ENCODE measurements at regions not wholly inside any gene's neighbourhood (a gene's known extent, or its start where the extent isn't known, plus 50 kb on each side); places are given as distances from the start of the nearest gene placed in this dataset.
"Not testable (repeated sequence)": the region's sequence is repeated elsewhere in the genome, so short reads cannot be mapped to it uniquely, and the experiment has no call there.

- no peak for FAIRE-seq
These were observed 282.8 kb upstream of the SGK1 start for GRCh38 chr6:134600671-134601070.

DNA sequence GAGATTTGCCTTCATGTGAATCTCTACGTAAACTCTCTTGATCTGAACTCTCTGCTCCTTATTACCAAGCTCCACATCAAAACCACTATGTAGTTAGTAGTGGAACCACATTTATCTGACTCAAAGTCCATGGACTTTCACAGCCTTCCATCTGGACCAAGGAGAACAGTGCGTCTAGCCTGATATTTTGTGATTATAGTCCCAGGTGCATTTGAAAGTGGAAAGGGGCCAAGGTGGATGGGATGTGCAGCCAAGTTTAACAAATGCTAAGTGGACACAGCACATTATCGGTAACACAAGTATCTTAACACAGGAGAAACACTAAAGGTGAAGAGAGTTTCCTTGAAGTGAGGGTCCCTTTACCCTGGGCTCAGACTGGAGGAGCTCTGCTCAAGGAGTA, 281.2 kb upstream of the SGK1 start:
- FAIRE-seq = no peak

GRCh38 chr6:134596191-134596590, 278.3 kb upstream of the SGK1 start:
- FAIRE-seq = no peak

GRCh38 chr6:134594881-134595280, 277.0 kb upstream of the SGK1 start:
- no peak for FAIRE-seq

DNA sequence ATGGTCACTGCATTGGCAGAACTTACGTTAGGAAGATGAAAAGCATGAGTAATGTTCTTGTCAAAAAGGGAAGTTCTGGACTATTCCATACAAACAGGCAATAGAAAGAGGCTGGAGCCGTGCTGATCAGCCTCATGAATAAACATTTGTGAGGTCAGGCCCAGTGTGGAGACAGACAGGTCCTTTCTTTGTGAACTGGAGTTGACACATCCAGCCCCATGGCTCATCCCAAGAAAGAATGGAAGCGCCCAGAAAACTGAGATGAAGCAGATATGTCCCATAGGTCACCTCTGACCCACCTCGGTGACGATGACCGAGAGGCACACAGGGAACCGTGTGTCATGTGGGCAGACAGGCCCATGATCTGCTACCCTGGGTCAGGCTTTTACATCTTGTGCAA, 276.0 kb upstream of the SGK1 start:
- FAIRE-seq = no peak

GRCh38 chr6:134593442-134593841, 275.5 kb upstream of the SGK1 start:
- no peak for FAIRE-seq

DNA sequence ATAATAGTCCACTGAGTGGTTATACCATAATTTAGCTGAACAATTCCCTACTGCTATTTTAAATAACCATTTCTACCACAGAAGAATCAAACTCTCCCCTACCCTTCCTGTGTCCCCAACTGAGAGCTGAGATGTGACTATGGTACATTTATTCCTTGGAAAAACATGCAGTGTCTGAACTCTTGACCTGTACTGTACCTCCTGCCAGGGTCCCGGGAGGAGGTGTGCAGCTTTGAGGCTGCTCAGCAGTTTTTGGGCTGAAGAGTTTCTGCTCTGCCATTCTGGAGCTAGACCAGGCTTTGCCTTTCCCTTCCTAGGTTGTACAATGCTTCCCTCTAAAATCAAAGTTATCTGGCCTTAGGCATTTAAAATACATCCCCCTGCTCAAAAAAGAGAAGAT, 275.1 kb upstream of the SGK1 start:
- FAIRE-seq = no peak

DNA sequence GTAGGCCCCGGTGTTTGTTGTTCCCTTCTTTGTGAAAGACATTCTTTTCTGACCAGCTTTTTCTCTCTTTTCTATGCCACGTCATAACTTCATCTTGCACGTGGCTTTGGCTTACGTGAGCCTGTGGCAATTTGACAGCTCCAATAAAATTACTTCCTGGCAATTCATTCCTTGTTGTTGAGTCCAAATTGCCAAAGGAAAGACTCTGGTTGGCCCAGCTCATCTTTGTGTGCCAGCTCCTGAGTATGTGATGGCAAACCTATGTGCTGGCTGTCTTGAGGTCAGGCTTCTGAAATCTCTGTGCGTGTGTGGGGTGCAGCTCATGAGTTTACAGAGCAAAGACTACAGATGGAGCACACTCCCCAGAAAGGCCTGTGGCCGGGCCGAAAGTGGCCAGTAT, 272.5 kb upstream of the SGK1 start:
- FAIRE-seq = no peak

GRCh38 chr6:134590004-134590403, 272.1 kb upstream of the SGK1 start:
- FAIRE-seq = no peak

DNA sequence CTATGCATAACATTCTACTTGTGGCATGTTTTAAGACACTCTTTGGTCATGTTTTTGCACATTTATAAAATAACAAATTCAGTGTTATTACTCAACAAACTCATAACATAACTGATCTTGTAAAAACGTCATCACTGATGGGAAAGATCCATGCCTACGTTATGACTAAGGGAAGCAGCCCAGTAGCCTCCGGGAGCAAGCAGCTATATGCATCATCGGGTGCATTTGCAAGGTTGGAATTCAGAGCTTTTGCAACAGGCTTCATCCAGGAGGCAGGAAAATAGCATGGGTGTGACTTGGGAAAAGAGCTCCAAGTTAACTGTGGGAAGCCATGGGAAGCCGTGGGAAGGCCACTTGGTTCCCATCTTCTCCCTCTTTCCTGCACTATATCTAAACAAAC, 271.6 kb upstream of the SGK1 start:
- FAIRE-seq = no peak

DNA sequence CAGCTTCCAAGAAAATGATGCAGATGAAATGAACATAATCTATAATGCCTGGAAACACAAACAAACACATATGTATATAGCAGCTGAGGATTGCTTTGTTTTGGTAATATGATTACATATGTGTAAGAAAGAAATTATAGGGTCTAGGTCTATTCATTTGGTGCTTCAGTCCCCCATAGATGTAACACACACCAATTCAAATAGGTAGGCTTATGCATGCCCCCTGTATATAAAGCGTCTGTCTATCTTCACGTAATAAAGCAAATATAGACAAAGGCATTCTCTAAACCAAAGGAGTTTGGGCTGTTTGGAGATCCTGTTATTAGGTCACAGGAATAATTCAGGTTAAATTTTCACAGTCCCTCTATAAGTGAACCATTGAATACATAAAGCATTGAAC, 270.4 kb upstream of the SGK1 start:
- no peak for FAIRE-seq

- no peak for FAIRE-seq
These were observed 267.6 kb upstream of the SGK1 start for GRCh38 chr6:134585517-134585873.

GRCh38 chr6:134584847-134585516, 267.1 kb upstream of the SGK1 start:
- no peak for FAIRE-seq

DNA sequence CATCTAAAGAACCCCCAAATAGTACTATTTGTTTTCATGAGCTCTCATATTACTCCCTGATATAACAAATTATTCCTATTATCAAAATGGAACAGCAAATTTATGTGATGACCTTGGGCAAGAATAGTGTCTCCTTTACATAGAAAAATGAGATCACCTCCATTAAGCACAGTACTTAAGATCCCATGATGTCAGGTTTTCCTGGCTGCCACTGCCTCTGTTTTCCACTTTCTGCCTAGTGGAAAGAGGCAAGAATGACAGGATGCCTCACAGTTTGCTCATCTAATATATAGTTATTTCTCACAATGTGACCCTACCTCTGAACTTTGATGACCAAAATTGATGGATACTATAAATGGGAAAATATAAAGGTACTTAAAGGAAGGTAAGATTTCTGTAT, 260.1 kb upstream of the SGK1 start:
- peak; percentile 9 for FAIRE-seq

DNA sequence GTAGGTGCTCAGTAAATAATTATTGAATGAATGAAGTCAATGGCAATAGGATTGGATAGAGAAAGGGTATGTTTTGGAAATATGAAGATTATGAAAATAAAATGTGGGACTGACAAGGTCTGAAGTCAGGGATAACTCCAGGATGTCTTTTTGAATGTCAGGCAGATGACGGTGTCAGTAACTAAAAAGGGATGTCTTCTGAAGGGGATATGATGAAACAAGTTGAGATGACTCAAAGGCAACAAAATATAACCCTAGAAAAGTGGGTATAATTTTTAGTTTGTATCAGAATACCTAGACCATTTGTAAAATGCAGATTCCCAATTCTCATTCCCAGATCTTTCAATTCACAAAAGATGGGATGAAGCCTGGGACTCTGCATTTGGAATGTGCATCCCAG, 257.3 kb upstream of the SGK1 start:
- no peak for FAIRE-seq

DNA sequence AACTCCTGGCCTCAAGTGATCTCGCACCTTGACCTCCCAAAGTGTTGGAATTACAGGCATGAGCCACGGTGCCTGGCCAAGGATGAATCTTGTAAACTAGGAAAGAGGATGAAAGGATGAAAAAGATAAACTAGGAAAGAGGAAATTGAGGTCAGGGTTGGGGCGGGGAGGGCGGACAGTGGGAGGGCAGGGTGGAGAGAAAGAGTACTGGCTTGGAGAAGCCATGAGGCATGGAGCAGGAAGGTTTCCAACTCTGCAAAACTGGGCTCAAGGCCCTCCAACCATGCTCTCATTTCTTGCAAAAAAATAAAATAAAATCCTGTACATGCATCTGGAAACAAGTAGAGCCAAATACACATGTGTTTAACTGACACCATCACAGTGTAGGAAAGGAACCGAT, 256.6 kb upstream of the SGK1 start:
- FAIRE-seq = no peak

DNA sequence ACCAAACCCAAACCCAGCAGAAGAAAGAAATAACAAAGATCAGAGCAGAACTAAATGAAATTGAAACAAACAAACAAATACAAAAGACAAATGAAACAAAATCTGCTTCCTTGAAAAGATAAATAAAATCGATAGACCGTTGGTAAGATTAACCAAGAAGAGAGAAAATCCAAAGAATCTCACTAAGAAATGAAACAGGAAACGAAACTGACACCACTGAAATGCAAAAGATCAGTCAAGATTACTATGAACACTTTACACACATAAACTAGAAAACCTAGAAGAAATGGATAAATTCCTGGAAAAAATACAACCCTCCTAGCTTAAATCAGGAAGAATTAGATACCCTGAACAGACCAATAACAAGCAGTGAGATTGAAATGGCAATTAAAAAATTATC, 252.1 kb upstream of the SGK1 start:
- not testable (repeated sequence) for FAIRE-seq

DNA sequence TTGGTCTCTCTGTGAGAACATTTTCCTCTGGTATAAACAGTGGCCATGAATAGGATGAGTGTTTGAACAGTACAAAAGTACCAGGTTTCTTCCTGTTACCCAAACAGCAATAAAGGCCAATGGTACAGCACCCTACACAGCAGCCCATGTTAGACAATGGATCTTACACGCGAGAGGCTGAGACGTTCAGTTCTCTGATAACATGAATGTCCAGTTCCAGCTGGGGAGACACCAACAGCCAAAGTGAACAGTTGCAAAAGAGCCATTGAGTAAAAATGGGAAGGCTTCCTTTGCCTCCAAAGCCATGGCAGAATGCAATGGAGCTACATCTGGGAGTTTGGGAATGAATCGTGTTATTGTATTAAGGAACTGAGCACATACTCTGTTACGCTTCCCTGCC, 246.8 kb upstream of the SGK1 start:
- FAIRE-seq = no peak

- FAIRE-seq = no peak
These were observed 242.1 kb upstream of the SGK1 start for GRCh38 chr6:134560019-134560418.

DNA sequence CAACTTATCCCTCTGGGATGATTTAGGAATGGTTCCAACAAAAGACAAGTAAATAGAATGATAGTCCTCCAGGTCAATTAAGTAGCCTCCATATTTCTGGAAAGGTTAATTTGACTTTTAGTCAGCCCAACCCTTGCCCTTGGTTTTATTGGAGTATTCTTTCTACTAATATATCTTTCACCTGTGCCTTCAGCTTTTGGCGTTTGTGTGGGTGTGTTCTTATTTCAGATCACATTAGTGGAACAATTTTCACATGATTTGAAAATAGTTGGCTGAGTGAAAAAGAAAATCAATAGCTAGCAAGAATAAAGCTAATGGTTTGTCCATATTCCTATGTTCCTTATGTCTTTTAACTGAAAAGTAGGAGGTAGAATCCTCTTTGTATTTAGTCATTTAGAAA, 239.6 kb upstream of the SGK1 start:
- FAIRE-seq = no peak

DNA sequence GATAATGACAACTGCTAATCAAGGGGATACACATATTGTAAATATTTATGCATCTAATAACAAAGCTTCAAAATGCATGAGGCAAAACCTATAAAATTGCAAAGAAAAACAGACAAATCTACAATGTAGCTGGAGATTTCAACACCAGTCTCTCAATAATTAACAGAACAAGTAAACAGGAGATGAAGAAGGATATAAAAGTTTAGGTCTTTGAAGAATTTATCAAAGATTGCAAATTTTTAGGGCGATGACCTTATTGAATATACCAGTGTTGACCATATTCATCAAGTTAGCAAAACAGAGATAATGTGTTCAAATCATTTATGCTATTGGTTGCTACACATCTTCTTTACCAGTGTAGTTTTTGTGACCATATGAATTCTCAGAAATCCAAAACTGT, 237.8 kb upstream of the SGK1 start:
- FAIRE-seq = no peak

GRCh38 chr6:134553936-134554335, 236.0 kb upstream of the SGK1 start:
- FAIRE-seq = no peak

DNA sequence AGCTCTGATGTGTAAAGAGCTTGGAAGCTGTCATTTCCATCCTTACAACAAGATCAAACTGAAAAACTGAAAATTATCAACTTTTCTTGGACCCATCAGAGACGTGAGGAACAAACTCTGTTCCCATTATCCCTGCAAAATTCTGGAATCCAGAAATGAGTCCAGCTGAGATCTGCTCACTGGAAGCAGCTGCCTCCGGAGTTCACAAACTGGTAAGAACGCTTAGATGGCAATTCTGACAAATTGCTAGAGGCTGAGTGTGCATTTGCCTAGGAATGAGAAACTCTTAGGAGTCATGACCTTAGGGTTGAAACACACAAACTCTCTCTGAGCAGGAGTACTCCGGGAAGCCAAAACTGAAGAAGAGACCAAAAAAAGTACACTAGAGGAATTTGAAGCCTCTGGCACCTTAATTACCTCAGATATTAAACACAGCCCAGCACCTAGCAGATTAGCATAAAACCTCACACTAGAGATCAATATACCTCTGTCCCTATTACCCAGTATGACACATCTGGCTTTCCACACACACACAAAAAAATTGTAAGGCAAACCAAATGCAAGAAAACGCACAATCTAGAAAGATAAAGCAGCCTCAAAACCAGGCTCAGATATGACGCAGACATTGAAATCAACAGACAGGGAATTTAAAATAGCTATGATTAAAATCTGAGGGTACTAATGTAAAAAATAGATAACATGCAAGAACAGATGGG, 233.5 kb upstream of the SGK1 start:
- FAIRE-seq = no peak

DNA sequence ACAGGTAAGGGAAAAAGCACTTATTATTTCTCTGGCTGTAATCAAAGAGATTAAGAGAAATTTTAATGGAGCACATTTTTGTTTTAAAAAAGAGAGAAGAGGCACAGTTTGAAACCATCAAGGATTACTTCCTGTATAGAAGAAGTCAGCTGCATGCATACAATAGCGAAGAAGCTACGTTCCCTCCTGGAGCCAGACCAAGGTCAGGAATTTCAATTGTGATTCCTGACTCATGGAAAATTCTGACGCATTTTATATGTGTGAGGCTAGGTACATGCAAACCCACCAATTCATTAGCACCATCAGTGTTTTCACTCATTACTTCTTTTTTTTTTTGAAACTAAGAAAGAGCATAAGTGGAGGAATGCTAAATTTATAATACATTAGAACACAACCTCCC, 232.7 kb upstream of the SGK1 start:
- no peak for FAIRE-seq

DNA sequence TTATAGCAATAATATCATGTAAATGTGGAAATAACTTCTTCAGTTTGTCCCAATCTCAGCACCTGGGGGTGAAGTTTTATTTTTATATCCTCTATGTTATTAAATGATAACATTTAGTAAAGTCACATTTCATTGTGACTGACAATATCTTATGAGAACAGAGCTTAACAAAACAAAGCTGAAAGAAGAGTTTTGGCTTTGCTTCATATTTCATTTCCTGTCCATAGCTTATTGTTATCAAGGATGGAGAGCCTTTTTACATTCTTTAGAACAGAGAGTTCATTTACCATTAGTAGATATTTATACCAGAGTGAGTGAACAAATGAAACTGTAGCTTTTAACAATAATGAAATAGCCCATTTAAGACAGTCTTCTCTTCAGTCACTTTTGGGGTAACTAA, 231.9 kb upstream of the SGK1 start:
- FAIRE-seq = no peak
